ENCODE measurements at regions not wholly inside any gene's neighbourhood (a gene's known extent, or its start where the extent isn't known, plus 50 kb on each side); places are given as distances from the start of the nearest gene placed in this dataset.

GRCh38 chr1:91583326-91583755 lies 82.7 kb downstream of the CDC7 start:
- TF ChIP-seq POLR2A (IDR thresholded peaks at IDR 0.05; ENCODE audit: low read length) (no peak), GATA1 (IDR thresholded peaks at IDR 0.05; ENCODE audit: low read depth, low read length) (no peak)
